SU-DHL-6 (cell line): ENCODE measurements at regions not wholly inside any gene's neighbourhood (a gene's known extent, or its start where the extent isn't known, plus 50 kb on each side); places are given as distances from the start of the nearest gene placed in this dataset.

ENCODE experiments used
- H2AFZ ChIP-seq: fragments of 200-600 bp; sonication (generic); 2 replicates; pipeline ENCODE4 v1.6.1; 2014; ENCODE audit warnings: low read depth, mild to moderate bottlenecking, moderate library complexity, mixed read lengths, antibody characterized with exemption, low read length; ENCODE audit not compliant: severe bottlenecking
- H3F3A ChIP-seq: fragments of 200-600 bp; shearing (Covaris generic); 2 replicates; pipeline ENCODE4 v1.6.0; 2016; ENCODE audit warnings: antibody characterized with exemption, mild to moderate bottlenecking; ENCODE audit not compliant: insufficient read depth
- H3K27ac ChIP-seq: fragments of 200-600 bp; sonication (generic); 2 replicates; pipeline ENCODE4 v1.5.1; 2016; ENCODE audit warnings: low read depth, mild to moderate bottlenecking, low read length, moderate library complexity, mixed read lengths
- H3K27me3 ChIP-seq: fragments of 200-600 bp; sonication (generic), shearing (Covaris generic); 2 replicates; pipeline ENCODE4 v1.6.0; 2014; ENCODE audit warnings: mild to moderate bottlenecking, low read length
- H3K36me3 ChIP-seq: fragments of 200-600 bp; sonication (generic); 2 replicates; pipeline ENCODE4 v1.6.1; 2014; ENCODE audit warnings: mild to moderate bottlenecking, low read length, mixed read lengths
- H3K4me2 ChIP-seq: fragments of 300-600, 200-600 bp; shearing (Covaris generic), sonication (generic); 2 replicates; pipeline ENCODE4 v1.6.0; 2014; ENCODE audit warnings: low read length, low read depth, mild to moderate bottlenecking; ENCODE audit not compliant: poor library complexity, severe bottlenecking
- H3K4me3 ChIP-seq: fragments of 200-600 bp; sonication (generic); 2 replicates; pipeline ENCODE4 v1.5.1; 2014; ENCODE audit warnings: antibody characterized with exemption, low read length, mild to moderate bottlenecking, mixed read lengths; ENCODE audit not compliant: insufficient read depth, poor library complexity, severe bottlenecking
- H3K79me2 ChIP-seq: fragments of 200-600 bp; sonication (generic); 2 replicates; pipeline ENCODE4 v1.6.1; 2014; ENCODE audit warnings: mild to moderate bottlenecking, low read length, moderate library complexity; ENCODE audit not compliant: insufficient read depth
- H3K9ac ChIP-seq: fragments of 200-600 bp; sonication (generic); 2 replicates; pipeline ENCODE4 v1.7.0; 2014; ENCODE audit warnings: mild to moderate bottlenecking, low read length
- H3K9me2 ChIP-seq: fragments of 200-600 bp; sonication (generic); replicated peaks from 2 replicates; pipeline ENCODE4 v1.6.1; 2014; ENCODE audit warnings: low read length; ENCODE audit not compliant: insufficient read depth
- H3K9me3 ChIP-seq: fragments of 200-600 bp; sonication (generic); 2 replicates; pipeline ENCODE4 v1.6.1; 2014; ENCODE audit warnings: low read length, mixed read lengths; ENCODE audit not compliant: insufficient read depth
- H4K20me1 ChIP-seq: fragments of 200-600 bp; sonication (generic); 2 replicates; pipeline ENCODE4 v1.6.1; 2014; ENCODE audit warnings: low read depth, mild to moderate bottlenecking, antibody characterized with exemption, low read length, moderate library complexity, mixed read lengths
- EZH2phosphoT487 ChIP-seq: fragments of 200-600 bp; sonication (generic), shearing (Covaris generic); conservative IDR thresholded peaks from 2 replicates; pipeline ENCODE4 v1.6.1; 2018; ENCODE audit warnings: mild to moderate bottlenecking, antibody characterized with exemption, low read length, moderate library complexity, mixed read lengths
- TF ChIP-seq, protein P1 (sequence below): fragments of 200-600 bp; sonication (generic); IDR thresholded peaks from one replicate; pipeline ENCODE4 v1.5.1; 2017; ENCODE audit warnings: antibody characterized with exemption, mild to moderate bottlenecking, low read length, moderate library complexity; ENCODE audit not compliant: insufficient read depth, poor library complexity, severe bottlenecking

DNA sequence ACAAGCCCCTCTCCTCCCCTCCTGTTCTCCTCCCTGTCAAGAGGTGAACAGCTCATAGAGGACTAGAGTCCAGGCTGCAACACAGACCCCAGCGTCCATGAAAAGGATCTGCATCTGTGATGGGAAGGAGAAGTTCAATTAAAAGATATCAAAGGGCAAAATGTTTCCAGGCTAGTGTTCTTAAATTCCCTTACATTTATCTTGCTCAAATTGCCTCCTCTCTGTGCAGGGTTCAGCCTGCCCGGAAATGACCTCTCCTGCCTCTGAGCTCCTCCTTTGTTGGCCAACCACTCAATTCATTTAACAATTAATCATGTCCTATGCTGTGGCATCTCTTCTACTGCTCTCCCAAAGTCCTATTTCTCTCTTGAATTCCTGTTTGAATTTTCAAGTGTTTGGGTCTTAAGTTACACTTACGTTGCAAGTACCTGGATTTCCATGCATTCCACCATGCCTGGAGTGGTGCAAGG, 105.3 kb downstream of the TSN start:
- Histone ChIP-seq H3K9me3 (no peaks in the 10 kb centered on the region), H3K79me2 (no peaks in the 10 kb centered on the region), H3K27ac (no peak overlapping the region), H3K4me2 (no peak overlapping the region), H2AFZ (no peak overlapping the region), H3K4me3 (no peak overlapping the region), H3K9ac (no peak overlapping the region), H4K20me1 (no peaks in the 10 kb centered on the region), H3K36me3 (no peaks in the 10 kb centered on the region), H3K27me3 (no peaks in the 10 kb centered on the region), H3K9me2 (no peaks in the 10 kb centered on the region), H3F3A (no peaks in the 10 kb centered on the region)
- TF ChIP-seq EZH2phosphoT487, result no peak
- TF ChIP-seq, protein P1, sequence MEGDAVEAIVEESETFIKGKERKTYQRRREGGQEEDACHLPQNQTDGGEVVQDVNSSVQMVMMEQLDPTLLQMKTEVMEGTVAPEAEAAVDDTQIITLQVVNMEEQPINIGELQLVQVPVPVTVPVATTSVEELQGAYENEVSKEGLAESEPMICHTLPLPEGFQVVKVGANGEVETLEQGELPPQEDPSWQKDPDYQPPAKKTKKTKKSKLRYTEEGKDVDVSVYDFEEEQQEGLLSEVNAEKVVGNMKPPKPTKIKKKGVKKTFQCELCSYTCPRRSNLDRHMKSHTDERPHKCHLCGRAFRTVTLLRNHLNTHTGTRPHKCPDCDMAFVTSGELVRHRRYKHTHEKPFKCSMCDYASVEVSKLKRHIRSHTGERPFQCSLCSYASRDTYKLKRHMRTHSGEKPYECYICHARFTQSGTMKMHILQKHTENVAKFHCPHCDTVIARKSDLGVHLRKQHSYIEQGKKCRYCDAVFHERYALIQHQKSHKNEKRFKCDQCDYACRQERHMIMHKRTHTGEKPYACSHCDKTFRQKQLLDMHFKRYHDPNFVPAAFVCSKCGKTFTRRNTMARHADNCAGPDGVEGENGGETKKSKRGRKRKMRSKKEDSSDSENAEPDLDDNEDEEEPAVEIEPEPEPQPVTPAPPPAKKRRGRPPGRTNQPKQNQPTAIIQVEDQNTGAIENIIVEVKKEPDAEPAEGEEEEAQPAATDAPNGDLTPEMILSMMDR, result no peak

DNA sequence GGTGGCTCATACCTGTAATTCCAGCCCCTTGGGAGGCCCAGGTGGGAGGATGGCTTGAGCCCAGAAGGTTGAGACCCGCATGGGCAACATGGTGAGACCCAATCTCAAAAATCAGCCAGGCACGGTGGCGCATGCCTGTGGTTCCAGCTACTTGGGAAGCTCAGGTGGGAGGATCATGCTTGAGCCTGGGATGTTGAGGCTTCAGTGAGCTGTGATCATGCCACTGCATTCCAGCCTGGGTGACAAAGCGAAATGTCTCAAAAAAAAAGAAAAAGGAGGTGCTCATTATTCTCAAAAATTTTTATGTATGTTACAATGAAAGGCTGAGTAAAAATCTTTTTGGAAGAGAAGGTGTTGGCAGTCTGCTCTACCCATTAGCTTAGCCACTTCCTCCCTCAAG, 106.8 kb downstream of the TSN start:
- no peaks in the 10 kb centered on the region for H3K9me3 ChIP-seq
- no peak overlapping the region for H3K27ac ChIP-seq
- H3K4me2 ChIP-seq, result no peak overlapping the region

DNA sequence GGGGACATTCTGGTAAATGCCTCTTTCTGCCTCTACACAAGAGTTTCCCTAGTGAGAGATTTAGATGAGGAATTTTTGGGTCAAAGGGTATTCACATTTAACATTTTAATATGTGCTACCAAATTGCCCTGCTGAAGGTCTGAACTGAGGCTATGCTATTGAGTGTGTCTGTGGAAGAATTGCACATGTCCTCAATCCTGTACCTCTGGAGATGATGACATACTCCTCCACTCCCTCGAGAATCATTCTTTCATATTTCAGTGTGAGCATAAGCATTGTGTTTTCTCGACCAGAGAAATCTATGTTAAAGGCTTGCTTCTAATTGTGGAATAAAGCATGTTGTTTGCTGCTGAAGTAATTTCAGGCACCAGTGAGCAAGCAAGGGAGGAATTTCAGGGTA, 110.5 kb downstream of the TSN start:
- Histone ChIP-seq H3K9me3 (no peaks in the 10 kb centered on the region), H3K4me2 (no peak overlapping the region), H3F3A (no peaks in the 10 kb centered on the region), H4K20me1 (no peaks in the 10 kb centered on the region), H3K27me3 (no peaks in the 10 kb centered on the region), H3K9ac (no peak overlapping the region), H3K27ac (no peak overlapping the region), H3K36me3 (no peaks in the 10 kb centered on the region), H3K9me2 (no peaks in the 10 kb centered on the region), H2AFZ (no peak overlapping the region), H3K79me2 (no peaks in the 10 kb centered on the region), H3K4me3 (no peak overlapping the region)
- TF ChIP-seq EZH2phosphoT487, result no peak
- TF ChIP-seq, protein P1, result no peak

More for the DNA sequence above, 106.8 kb downstream of the TSN start:
- Histone ChIP-seq H3K79me2 (no peaks in the 10 kb centered on the region), H3K4me3 (no peak overlapping the region), H3K9ac (no peak overlapping the region), H3F3A (no peaks in the 10 kb centered on the region), H3K27me3 (no peaks in the 10 kb centered on the region), H3K36me3 (no peaks in the 10 kb centered on the region), H4K20me1 (no peaks in the 10 kb centered on the region), H3K9me2 (no peaks in the 10 kb centered on the region), H2AFZ (no peak overlapping the region)
- TF ChIP-seq, protein P1, result no peak
- no peak for TF ChIP-seq EZH2phosphoT487

DNA sequence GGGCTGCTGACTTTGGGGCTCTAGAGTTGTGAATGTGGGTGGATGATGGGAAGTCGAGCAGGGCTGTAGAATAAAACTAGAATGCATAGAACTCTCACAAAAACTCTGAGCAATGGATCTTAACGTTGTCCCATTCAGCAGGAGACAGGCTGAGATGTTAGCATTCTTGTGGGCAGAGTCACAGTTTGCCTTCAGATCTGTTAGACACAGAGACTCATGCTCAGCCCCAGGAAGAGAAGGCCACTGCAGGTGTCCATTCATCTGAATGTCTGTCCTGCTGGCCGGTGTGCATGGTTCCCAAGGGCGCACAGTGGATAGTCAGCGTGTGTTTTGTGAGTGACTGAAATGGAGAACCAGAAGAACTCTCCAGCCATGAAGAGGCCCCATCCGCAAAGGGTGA, 111.3 kb downstream of the TSN start:
- Histone ChIP-seq H3K27me3 (no peaks in the 10 kb centered on the region), H3K4me3 (no peak overlapping the region), H3K9me2 (no peaks in the 10 kb centered on the region), H2AFZ (no peak overlapping the region), H3K4me2 (no peak overlapping the region), H3K9ac (no peak overlapping the region), H3K9me3 (no peaks in the 10 kb centered on the region), H3F3A (no peaks in the 10 kb centered on the region), H3K27ac (no peak overlapping the region), H3K36me3 (no peaks in the 10 kb centered on the region), H4K20me1 (no peaks in the 10 kb centered on the region), H3K79me2 (no peaks in the 10 kb centered on the region)
- no peak for TF ChIP-seq EZH2phosphoT487
- TF ChIP-seq, protein P1, result no peak
